Activated naive CD4-positive, alpha-beta T cell treated with anti-CD3 and anti-CD28 coated beads, Interleukin-2, amount 50 U/mL, for 24 hours (primary cell): ENCODE measurements at regions not wholly inside any gene's neighbourhood (a gene's known extent, or its start where the extent isn't known, plus 50 kb on each side); places are given as distances from the start of the nearest gene placed in this dataset.

ENCODE experiments used
- H3K27ac Mint-ChIP-seq: one replicate; pipeline ENCODE4 v1.8.0; 2021; ENCODE audit warnings: mild to moderate bottlenecking, mixed read lengths
- H3K27me3 Mint-ChIP-seq: one replicate; pipeline ENCODE4 v1.8.0; 2021; ENCODE audit warnings: mixed read lengths
- H3K36me3 Mint-ChIP-seq: one replicate; pipeline ENCODE4 v1.8.0; 2021; ENCODE audit warnings: mixed read lengths
- H3K4me1 Mint-ChIP-seq: one replicate; pipeline ENCODE4 v1.8.0; 2021; ENCODE audit warnings: mixed read lengths
- H3K4me3 Mint-ChIP-seq: one replicate; pipeline ENCODE4 v1.8.0; 2021; ENCODE audit warnings: mild to moderate bottlenecking, mixed read lengths
- H3K9me3 Mint-ChIP-seq: one replicate; pipeline ENCODE4 v1.8.0; 2021; ENCODE audit warnings: mixed read lengths

- H3K27ac Mint-ChIP-seq: peak overlapping the region; percentile 94
- peaks cover 13% of the 10 kb centered on the region for H3K36me3 Mint-ChIP-seq
- no peaks in the 10 kb centered on the region for H3K9me3 Mint-ChIP-seq
- H3K4me3 Mint-ChIP-seq: peak overlapping the region; percentile 23
- H3K4me1 Mint-ChIP-seq: peaks cover 49% of the 10 kb centered on the region
- H3K27me3 Mint-ChIP-seq: no peaks in the 10 kb centered on the region
These were observed 53.3 kb upstream of the TAF8 start for GRCh38 chr6:41996997-41997396.

- Mint-ChIP-seq H3K4me1 (peaks cover 49% of the 10 kb centered on the region), H3K27ac (peak overlapping the region; percentile 94), H3K36me3 (peaks cover 13% of the 10 kb centered on the region), H3K9me3 (no peaks in the 10 kb centered on the region), H3K27me3 (no peaks in the 10 kb centered on the region), H3K4me3 (peak overlapping the region; percentile 23)
These were observed 52.9 kb upstream of the TAF8 start for GRCh38 chr6:41997456-41997855.
